ENCODE measurements at regions not wholly inside any gene's neighbourhood (a gene's known extent, or its start where the extent isn't known, plus 50 kb on each side); places are given as distances from the start of the nearest gene placed in this dataset.

- no peak for DNase-seq (ENCODE audit: low read depth, low spot score)
Observed at GRCh38 chr13:99823961-99824360, 147.6 kb downstream of the ZIC5 start.

- no peak for DNase-seq (ENCODE audit: low read depth, low spot score)
Observed at GRCh38 chr13:99822820-99823219, 148.7 kb downstream of the ZIC5 start.

GRCh38 chr13:99821741-99822140, 149.8 kb downstream of the ZIC5 start:
- DNase-seq (ENCODE audit: low read depth, low spot score): no peak

- no peak for DNase-seq (ENCODE audit: low read depth, low spot score)
Observed at GRCh38 chr13:99819967-99820366, 151.6 kb downstream of the ZIC5 start.

- DNase-seq (ENCODE audit: low read depth, low spot score): no peak
Observed at GRCh38 chr13:99816321-99816720, 155.2 kb downstream of the ZIC5 start.

- no peak for DNase-seq (ENCODE audit: low read depth, low spot score)
Observed at GRCh38 chr13:99813336-99814095, 158.1 kb downstream of the ZIC5 start.

- DNase-seq (ENCODE audit: low read depth, low spot score): no peak
Observed at GRCh38 chr13:99812625-99813024, 158.9 kb downstream of the ZIC5 start.

- DNase-seq (ENCODE audit: low read depth, low spot score): no peak
Observed at GRCh38 chr13:99811067-99811700, 160.4 kb downstream of the ZIC5 start.

- DNase-seq (ENCODE audit: low read depth, low spot score): no peak
Observed at GRCh38 chr13:99809926-99810325, 161.6 kb downstream of the ZIC5 start.

GRCh38 chr13:99809496-99809895, 162.1 kb downstream of the ZIC5 start:
- DNase-seq (ENCODE audit: low read depth, low spot score): no peak

GRCh38 chr13:99808786-99809185, 162.8 kb downstream of the ZIC5 start:
- no peak for DNase-seq (ENCODE audit: low read depth, low spot score)

GRCh38 chr13:99806671-99807070, 164.9 kb downstream of the ZIC5 start:
- DNase-seq (ENCODE audit: low read depth, low spot score): no peak

GRCh38 chr13:99805361-99805760, 166.2 kb downstream of the ZIC5 start:
- no peak for DNase-seq (ENCODE audit: low read depth, low spot score)

GRCh38 chr13:99803141-99803540, 168.4 kb downstream of the ZIC5 start:
- no peak for DNase-seq (ENCODE audit: low read depth, low spot score)

- DNase-seq (ENCODE audit: low read depth, low spot score): no peak
Observed at GRCh38 chr13:99802416-99802815, 169.2 kb downstream of the ZIC5 start.

GRCh38 chr13:99800951-99801350, 170.6 kb downstream of the ZIC5 start:
- DNase-seq (ENCODE audit: low read depth, low spot score): no peak

GRCh38 chr13:99800011-99800410, 171.6 kb downstream of the ZIC5 start:
- no peak for DNase-seq (ENCODE audit: low read depth, low spot score)

GRCh38 chr13:99798756-99799155, 172.8 kb downstream of the ZIC5 start:
- no peak for DNase-seq (ENCODE audit: low read depth, low spot score)

- no peak for DNase-seq (ENCODE audit: low read depth, low spot score)
Observed at GRCh38 chr13:99797691-99798090, 173.9 kb downstream of the ZIC5 start.

- no peak for DNase-seq (ENCODE audit: low read depth, low spot score)
Observed at GRCh38 chr13:99796175-99796819, 175.3 kb downstream of the ZIC5 start.

GRCh38 chr13:99792079-99792921, 179.3 kb downstream of the ZIC5 start:
- no peak for DNase-seq (ENCODE audit: low read depth, low spot score)

GRCh38 chr13:99782669-99783068, 188.9 kb downstream of the ZIC5 start:
- DNase-seq (ENCODE audit: low read depth, low spot score): no peak

All from iPS DF 19.7 (cell line).